IMR-90 (cell line): ENCODE measurements at regions not wholly inside any gene's neighbourhood (a gene's known extent, or its start where the extent isn't known, plus 50 kb on each side); places are given as distances from the start of the nearest gene placed in this dataset.

Experiments used
- ATAC-seq: fragments of 200-7000 bp; cut with Tn5 transposase; 2 replicates; pipeline ENCODE4 v1.9.1; 2020; ENCODE audit warnings: low read depth, mild to moderate bottlenecking, moderate library complexity
- BruUV-seq: library from RNA; stranded (reverse); fragments of 400-500 nt; replicated peaks from 2 replicates; lab custom pipeline; 2021; lab: Mats Ljungman, UMichigan
- CTCF ChIA-PET: fragments of 300-600 bp; formaldehyde crosslinking; extraction: SDS; loops from one replicate; lab custom pipeline; 2021; ENCODE audit warnings: antibody characterized with exemption; lab: Yijun Ruan, JAX
- POLR2A ChIA-PET: fragments of 300-600 bp; sonication (Branson Sonifier 250); formaldehyde crosslinking; loops from one replicate; lab custom pipeline; 2022; ENCODE audit warnings: antibody characterized with exemption; ENCODE audit not compliant: unreplicated experiment; lab: Charles Lee
- DNase-seq: peaks from one replicate; pipeline ENCODE4 v3.0.0; 2013
- H2AFZ ChIP-seq: replicated peaks from 2 replicates; pipeline ENCODE3; 2013; ENCODE audit warnings: low read length, mild to moderate bottlenecking; ENCODE audit not compliant: poor library complexity
- H2AK5ac ChIP-seq: 2 replicates; pipeline ENCODE4 v1.6.1; 2013; ENCODE audit warnings: low read depth, low read length, inconsistent platforms
- H2AK9ac ChIP-seq: replicated peaks from 2 replicates; pipeline ENCODE3; 2013; ENCODE audit warnings: mild to moderate bottlenecking, low read depth, low read length, moderate library complexity; ENCODE audit not compliant: poor library complexity
- H2BK120ac ChIP-seq: 2 replicates; pipeline ENCODE4 v1.6.1; 2013; ENCODE audit warnings: low read depth, low read length, inconsistent platforms
- H2BK15ac ChIP-seq: 3 replicates; pipeline ENCODE4 v1.6.1; 2013; ENCODE audit warnings: low read depth, low read length, inconsistent platforms
- H2BK20ac ChIP-seq: 2 replicates; pipeline ENCODE4 v1.6.1; 2013; ENCODE audit warnings: low read depth, mild to moderate bottlenecking, inconsistent platforms, low read length, moderate library complexity
- H2BK5ac ChIP-seq: 2 replicates; pipeline ENCODE4 v1.6.1; 2013; ENCODE audit warnings: mild to moderate bottlenecking, low read depth, low read length, inconsistent platforms; ENCODE audit not compliant: poor library complexity, severe bottlenecking
- H3K14ac ChIP-seq: replicated peaks from 2 replicates; pipeline ENCODE4 v1.6.1; 2013; ENCODE audit warnings: low read depth, low read length, inconsistent platforms
- H3K18ac ChIP-seq: 2 replicates; pipeline ENCODE4 v1.6.1; 2013; ENCODE audit warnings: low read depth, low read length, control low read depth
- H3K23ac ChIP-seq: 2 replicates; pipeline ENCODE4 v1.6.1; 2013; ENCODE audit warnings: low read depth, low read length, inconsistent platforms
- H3K27ac ChIP-seq: 2 replicates; pipeline ENCODE4 v1.5.1; 2013; ENCODE audit warnings: mild to moderate bottlenecking, control low read depth, low read length; ENCODE audit not compliant: insufficient read depth
- H3K27me3 ChIP-seq: 2 replicates; pipeline ENCODE4 v1.6.1; 2013; ENCODE audit warnings: low read length; ENCODE audit not compliant: control insufficient read depth, insufficient read depth
- H3K36me3 ChIP-seq: 2 replicates; pipeline ENCODE4 v1.6.1; 2013; ENCODE audit warnings: low read length, mixed read lengths; ENCODE audit not compliant: control insufficient read depth, insufficient read depth
- H3K4ac ChIP-seq: 2 replicates; pipeline ENCODE4 v1.6.1; 2013; ENCODE audit warnings: low read depth, low read length, inconsistent platforms
- H3K4me1 ChIP-seq: 2 replicates; pipeline ENCODE4 v1.6.1; 2013; ENCODE audit warnings: low read length, mixed read lengths; ENCODE audit not compliant: control insufficient read depth, insufficient read depth
- H3K4me2 ChIP-seq: 2 replicates; pipeline ENCODE4 v1.6.1; 2013; ENCODE audit warnings: low read depth, mild to moderate bottlenecking, control low read depth, low read length, moderate library complexity
- H3K4me3 ChIP-seq: 2 replicates; pipeline ENCODE4 v1.5.1; 2013; ENCODE audit warnings: low read depth, mild to moderate bottlenecking, control low read depth, low read length, moderate library complexity; ENCODE audit not compliant: insufficient read depth
- H3K56ac ChIP-seq: 2 replicates; pipeline ENCODE4 v1.6.1; 2013; ENCODE audit warnings: low read length, inconsistent platforms; ENCODE audit not compliant: insufficient read depth; ENCODE audit errors: extremely low read depth
- H3K79me1 ChIP-seq, 2 experiments: 2 replicates each; pipeline ENCODE4 v1.6.1; 2013; ENCODE audit warnings: low read length in 2 of 2, inconsistent platforms in 1 of 2, low read depth in 1 of 2
- H3K9ac ChIP-seq: 2 replicates; pipeline ENCODE4 v1.6.1; 2013; ENCODE audit warnings: low read depth, low read length, control low read depth
- H3K9me1 ChIP-seq: 2 replicates; pipeline ENCODE4 v1.6.1; 2013; ENCODE audit warnings: low read length, inconsistent platforms; ENCODE audit not compliant: insufficient read depth
- H3K9me3 ChIP-seq: 2 replicates; pipeline ENCODE4 v1.6.1; 2013; ENCODE audit warnings: low read length; ENCODE audit not compliant: control insufficient read depth, insufficient read depth
- H4K20me1 ChIP-seq: 2 replicates; pipeline ENCODE4 v1.6.1; 2013; ENCODE audit warnings: low read length, inconsistent platforms; ENCODE audit not compliant: insufficient read depth
- H4K5ac ChIP-seq: 2 replicates; pipeline ENCODE4 v1.6.1; 2013; ENCODE audit warnings: mild to moderate bottlenecking, low read depth, low read length, control low read depth
- H4K8ac ChIP-seq, 2 experiments: 2 replicates each; pipeline ENCODE4 v1.6.1; 2013; ENCODE audit warnings: low read depth in 2 of 2, low read length in 2 of 2, control low read depth in 1 of 2, inconsistent platforms in 1 of 2
- H4K91ac ChIP-seq: 2 replicates; pipeline ENCODE4 v1.6.1; 2013; ENCODE audit warnings: low read depth, low read length, inconsistent platforms; ENCODE audit not compliant: insufficient read depth
- BHLHE40 ChIP-seq: fragments of 150-350 bp; IDR thresholded peaks from 2 replicates; pipeline ENCODE4 v1.6.1; 2016; ENCODE audit warnings: mild to moderate bottlenecking, low read depth, low read length
- CEBPB ChIP-seq: IDR thresholded peaks from 2 replicates; pipeline ENCODE4 v1.6.1; 2012; ENCODE audit warnings: low read depth, low read length, improper control_type of control experiment
- CHD1 ChIP-seq: IDR thresholded peaks from 2 replicates; pipeline ENCODE4 v1.6.1; 2012; ENCODE audit warnings: low read depth, low read length, improper control_type of control experiment
- ELK1 ChIP-seq: fragments of 150-350 bp; IDR thresholded peaks from 2 replicates; pipeline ENCODE4 v1.6.1; 2016; ENCODE audit warnings: low read depth, mild to moderate bottlenecking, low read length, moderate library complexity, borderline replicate concordance
- FOS ChIP-seq: fragments of 150-350 bp; IDR thresholded peaks from 2 replicates; pipeline ENCODE4 v1.6.1; 2016; ENCODE audit warnings: low read depth, low read length
- NFE2L2 ChIP-seq: fragments of 150-350 bp; IDR thresholded peaks from 2 replicates; pipeline ENCODE4 v1.6.1; 2016; ENCODE audit warnings: low read depth, mild to moderate bottlenecking, low read length
- POLR2A ChIP-seq: IDR thresholded peaks from 2 replicates; pipeline ENCODE4 v1.6.1; 2012; ENCODE audit warnings: mild to moderate bottlenecking, low read depth, low read length
- RCOR1 ChIP-seq: IDR thresholded peaks from 2 replicates; pipeline ENCODE4 v1.6.1; 2012; ENCODE audit warnings: mild to moderate bottlenecking, low read length, improper control_type of control experiment; ENCODE audit not compliant: insufficient replicate concordance
- USF2 ChIP-seq: fragments of 150-350 bp; IDR thresholded peaks from 2 replicates; pipeline ENCODE4 v1.6.1; 2017; ENCODE audit warnings: mild to moderate bottlenecking, antibody characterized with exemption, low read length, low read depth
- WGBS, 2 experiments: methylation state at CpG; one replicate each; pipeline versions ENCODE4 v1.1.5 to v1.1.7; 2013; ENCODE audit warnings: missing lambda C conversion rate in 2 of 2; ENCODE audit not compliant: insufficient read length in 1 of 2; ENCODE audit errors: extremely low coverage in 2 of 2; 5-methylcytosine and 5-hydroxymethylcytosine counted together
- dilution Hi-C: fragments of 300-500 bp; cut with HindIII; formaldehyde crosslinking; loops from one replicate; pipeline ENCODE4 v1.14.3; 2018; ENCODE audit warnings: low sequenced_read_pairs; ENCODE audit not compliant: unreplicated experiment
- in situ Hi-C: fragments of 300-500 bp; cut with MboI; formaldehyde crosslinking; loops from 3 replicates; pipeline ENCODE4 v1.14.3; 2019; ENCODE audit warnings: low sequenced_read_pairs, inconsistent platforms, mixed read lengths
- intact Hi-C: fragments of 100-400 bp; cut with micrococcal nuclease; formaldehyde crosslinking; loops from 2 replicates; pipeline ENCODE4 v1.10.0; 2022

GRCh38 chr13:44271915-44272341 lies 101.7 kb upstream of the SERP2 start:
- Histone ChIP-seq H2BK20ac (peak overlapping the region; percentile 87; the same call in 1 of the 2 replicates), H3K18ac (peak overlapping the region; percentile 67), H3K9me3 (no peaks in the 10 kb centered on the region), H4K5ac (peak overlapping the region; percentile 34), H3K4me3 (no peak overlapping the region), H3K36me3 (no peaks in the 10 kb centered on the region), H3K9ac (no peak overlapping the region), H3K14ac (peak overlapping the region; percentile 84), H3K9me1 (peaks cover 28% of the 10 kb centered on the region), H3K27ac (no peak overlapping the region), H3K56ac (no peak overlapping the region), H3K79me1 (no peaks in the 10 kb centered on the region), H3K23ac (peak overlapping the region; percentile 39; the same call in 1 of the 2 replicates), H2BK120ac (peak overlapping the region; percentile 76; the same call in 1 of the 2 replicates), H3K4ac (peak overlapping the region; percentile 83), H4K20me1 (no peaks in the 10 kb centered on the region), H2BK15ac (peak overlapping the region; percentile 42; the same call in 1 of the 3 replicates), H3K4me2 (no peak overlapping the region), H2AK9ac (no peak overlapping the region), H3K27me3 (no peaks in the 10 kb centered on the region), H4K8ac (peak overlapping the region in 1 of 2 experiments; percentile 46; a peak in 2 of 4 replicates), H2AK5ac (peak overlapping the region; percentile 90; the same call in 1 of the 2 replicates), H4K91ac (peak overlapping the region; percentile 53), H2AFZ (peak overlapping the region; percentile 12), H3K4me1 (peaks cover 34% of the 10 kb centered on the region), H2BK5ac (peak overlapping the region; percentile 3)
- ChIA-PET CTCF (no interaction called here), POLR2A (interaction anchor here (0.5 kb wide), 1 partner anchor 150 kb away, joined by 4 read pairs; no protein-coding TSS in a partner anchor)
- in situ Hi-C loops, result no loop called here
- intact Hi-C loops, result no loop called here
- ATAC-seq (no peak), DNase-seq (no peak)
- no peak for TF ChIP-seq BHLHE40
- no peak for TF ChIP-seq NFE2L2
- TF ChIP-seq CHD1, result no peak
- TF ChIP-seq USF2, result no peak
- TF ChIP-seq CEBPB, result no peak
- no peak for TF ChIP-seq POLR2A
- TF ChIP-seq RCOR1, result no peak
- TF ChIP-seq ELK1, result no peak
- TF ChIP-seq FOS, result no peak
- no TSS peak for BruUV-seq
- 80% methylated on average over 1 of the region's 1 CpG; no CpG with 5 or more reads in 1 of the 2 experiments for WGBS, 2 experiments
- dilution Hi-C loops, result no loop called here
